Endothelial cell of umbilical vein (primary cell): ENCODE measurements at regions not wholly inside any gene's neighbourhood (a gene's known extent, or its start where the extent isn't known, plus 50 kb on each side); places are given as distances from the start of the nearest gene placed in this dataset.

Experiments used
- BruUV-seq: library from RNA; stranded (reverse); fragments of 400-500 nt; replicated peaks from 2 replicates; lab custom pipeline; 2021; lab: Mats Ljungman, UMichigan
- CTCF ChIA-PET: fragments of 300-600, 350-600 bp; sonication (Branson Sonifier 250); formaldehyde crosslinking; loops from one replicate; lab custom pipeline; 2021; ENCODE audit warnings: antibody characterized with exemption, inconsistent platforms; lab: Charles Lee
- POLR2A ChIA-PET: fragments of 300-600, 350-600 bp; sonication (Branson Sonifier 250); formaldehyde crosslinking; loops from one replicate; lab custom pipeline; 2021; ENCODE audit warnings: antibody characterized with exemption, inconsistent platforms; lab: Charles Lee
- DNase-seq: peaks from one replicate; pipeline ENCODE4 v3.0.0-alpha.2; 2011; ENCODE audit warnings: low read depth, low spot score
- FAIRE-seq: peaks from 2 replicates; lab custom pipeline; 2011; peaks lifted over from hg19 to GRCh38; lab: Jason Lieb, UNC
- H2AFZ ChIP-seq: 2 replicates; pipeline ENCODE4 v1.6.0; 2012; ENCODE audit warnings: low read depth, low read length, control low read depth, inconsistent platforms
- H3K27ac ChIP-seq: 2 replicates; pipeline ENCODE4 v1.5.1; 2011; ENCODE audit warnings: low read depth, mild to moderate bottlenecking, control low read depth, low read length, moderate library complexity; ENCODE audit not compliant: insufficient read depth
- H3K27me3 ChIP-seq, 2 experiments: 2 replicates each; pipeline versions ENCODE4 v1.6.0 to v1.6.1; 2011; ENCODE audit warnings: low read length in 2 of 2, mixed read lengths in 1 of 2; ENCODE audit not compliant: control insufficient read depth in 2 of 2, insufficient read depth in 2 of 2
- H3K36me3 ChIP-seq, 2 experiments: 2 replicates in 1 of 2; 3 replicates in 1 of 2; pipeline ENCODE4 v1.5.1; 2011; ENCODE audit warnings: low read length in 2 of 2, mild to moderate bottlenecking in 1 of 2, moderate library complexity in 1 of 2; ENCODE audit not compliant: control insufficient read depth in 2 of 2, insufficient read depth in 2 of 2; ENCODE audit errors: extremely low read depth in 1 of 2
- H3K4me1 ChIP-seq: 3 replicates; pipeline ENCODE4 v1.5.1; 2011; ENCODE audit warnings: mild to moderate bottlenecking, low read length; ENCODE audit not compliant: control insufficient read depth, insufficient read depth; ENCODE audit errors: extremely low read depth
- H3K4me2 ChIP-seq: 2 replicates; pipeline ENCODE4 v1.6.1; 2011; ENCODE audit warnings: low read length, control low read depth, mixed read lengths; ENCODE audit not compliant: insufficient read depth
- H3K4me3 ChIP-seq, 3 experiments: fragments of 200-600 bp in 1 of 3; sonication (generic), shearing (Covaris generic) in 1 of 3; replicated peaks in 1 of 3; 2 replicates each; pipeline ENCODE4 v1.5.1; 2011 to 2016; ENCODE audit warnings: control low read depth in 3 of 3, low read length in 3 of 3, mild to moderate bottlenecking in 2 of 3, inconsistent platforms in 1 of 3, low read depth in 1 of 3, moderate library complexity in 1 of 3; ENCODE audit not compliant: insufficient read depth in 1 of 3
- H3K79me2 ChIP-seq: 2 replicates; pipeline ENCODE4 v1.6.0; 2012; ENCODE audit warnings: low read length, inconsistent platforms; ENCODE audit not compliant: control insufficient read depth, insufficient read depth
- H3K9ac ChIP-seq: replicated peaks from 2 replicates; pipeline ENCODE3; 2011; ENCODE audit warnings: low read length, control low read depth; ENCODE audit not compliant: insufficient read depth; ENCODE audit errors: extremely low read depth
- H3K9me1 ChIP-seq: replicated peaks from 3 replicates; pipeline ENCODE4 v1.6.0; 2011; ENCODE audit warnings: mild to moderate bottlenecking, low read length; ENCODE audit not compliant: control insufficient read depth, insufficient read depth; ENCODE audit errors: extremely low read depth
- H3K9me3 ChIP-seq: replicated peaks from 2 replicates; pipeline ENCODE4 v1.5.1; 2012; ENCODE audit warnings: low read length, inconsistent platforms; ENCODE audit not compliant: control insufficient read depth, insufficient read depth
- H4K20me1 ChIP-seq: replicated peaks from 2 replicates; pipeline ENCODE3; 2011; ENCODE audit warnings: mild to moderate bottlenecking, low read length; ENCODE audit not compliant: control insufficient read depth, insufficient read depth; ENCODE audit errors: extremely low read depth
- EZH2 ChIP-seq: IDR thresholded peaks from 2 replicates; pipeline ENCODE4 v1.6.1; 2012; ENCODE audit warnings: borderline replicate concordance, low read depth, mild to moderate bottlenecking, moderate library complexity, low read length, inconsistent platforms; ENCODE audit not compliant: severe bottlenecking
- FOS ChIP-seq: IDR thresholded peaks from 2 replicates; pipeline ENCODE4 v1.6.1; 2011; ENCODE audit warnings: mild to moderate bottlenecking, low read length, moderate library complexity, borderline replicate concordance; ENCODE audit not compliant: insufficient read depth
- GATA2 ChIP-seq: IDR thresholded peaks from 2 replicates; pipeline ENCODE4 v1.7.0; 2011; ENCODE audit warnings: low read depth, mild to moderate bottlenecking, moderate library complexity, mixed read lengths, low read length; ENCODE audit not compliant: insufficient read length, insufficient read depth
- JUN ChIP-seq: IDR thresholded peaks from 2 replicates; pipeline ENCODE4 v1.6.1; 2011; ENCODE audit warnings: borderline replicate concordance, low read depth; ENCODE audit not compliant: insufficient read length, insufficient read depth
- MYC ChIP-seq: IDR thresholded peaks from one replicate; pipeline ENCODE4 v1.6.1; 2011; ENCODE audit warnings: mild to moderate bottlenecking, low read depth, low read length
- POLR2A ChIP-seq: IDR thresholded peaks from 2 replicates; pipeline ENCODE4 v1.6.1; 2012; ENCODE audit warnings: low read depth, mild to moderate bottlenecking, control low read depth, low read length
- POLR2AphosphoS5 ChIP-seq: IDR thresholded peaks from 2 replicates; pipeline ENCODE4 v1.6.1; 2012; ENCODE audit warnings: low read depth, mild to moderate bottlenecking, control low read depth, low read length, moderate library complexity; ENCODE audit not compliant: insufficient read depth
- dilution Hi-C: fragments of 300-500 bp; cut with MboI; formaldehyde crosslinking; loops from one replicate; pipeline ENCODE4 v1.15.0; 2019; ENCODE audit warnings: low sequenced_read_pairs; ENCODE audit not compliant: extremely low pct_ligation_motif_present
- intact Hi-C: fragments of 100-400 bp; cut with micrococcal nuclease; formaldehyde crosslinking; loops from one replicate; pipeline ENCODE4 v1.10.0; 2022
- TF ChIP-seq, protein P1 (sequence below), 2 donors: IDR thresholded peaks; 1 replicate in 1 of 2; 2 replicates in 1 of 2; pipeline ENCODE4 v1.5.1; 2011; ENCODE audit warnings: low read length in 2 of 2, mild to moderate bottlenecking in 2 of 2, moderate library complexity in 2 of 2, control low read depth in 1 of 2, inconsistent platforms in 1 of 2, low read depth in 1 of 2; ENCODE audit not compliant: insufficient read depth in 1 of 2; ENCODE audit errors: extremely low read depth in 1 of 2
- TF ChIP-seq, protein P2 (sequence below): IDR thresholded peaks from 2 replicates; pipeline ENCODE4 v1.6.1; 2011; ENCODE audit not compliant: insufficient read depth, insufficient read length

DNA sequence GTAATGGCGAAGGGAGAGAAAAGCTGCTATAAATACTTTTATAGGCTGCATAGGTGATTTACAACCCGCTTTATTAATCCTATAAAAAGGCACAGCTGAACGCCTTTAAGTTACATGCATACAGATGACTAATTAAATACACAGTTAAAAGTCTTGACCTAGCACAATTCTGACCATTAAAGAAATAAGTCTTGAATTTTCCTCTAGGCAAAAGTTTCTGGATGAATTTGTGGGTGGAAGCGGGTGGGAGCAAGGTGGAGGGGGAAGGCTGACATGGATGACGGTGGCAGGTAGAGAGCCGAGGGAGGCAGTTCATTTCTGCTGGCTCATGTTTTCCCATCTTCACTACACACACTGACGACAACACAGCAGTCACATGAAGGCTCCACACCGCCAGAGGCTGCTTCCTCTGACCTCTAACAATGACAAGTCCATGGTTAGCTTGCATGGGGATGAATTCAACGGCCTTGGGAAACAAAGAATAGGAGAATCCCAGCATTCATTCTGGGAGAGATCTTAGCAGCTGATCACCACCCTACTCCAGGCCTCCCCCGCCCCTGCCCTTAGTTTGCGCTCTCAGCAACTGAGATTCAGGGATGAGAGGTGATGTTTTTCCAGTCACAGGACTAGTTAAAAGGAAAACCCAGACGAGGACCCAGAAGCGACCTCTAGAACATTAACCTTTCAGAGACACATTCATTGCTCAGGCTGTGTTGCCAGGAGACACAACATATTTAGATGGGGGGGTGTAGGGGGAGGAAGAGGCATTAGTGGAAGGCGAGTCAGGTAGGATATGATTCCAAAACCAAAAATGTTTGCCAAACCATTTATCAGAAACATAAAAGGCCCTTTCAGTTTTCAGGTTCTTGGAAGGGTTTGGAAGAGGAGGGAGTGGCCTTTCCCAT is 329.3 kb downstream of the PIK3R1 start:
- Histone ChIP-seq H3K4me1 (no peaks in the 10 kb centered on the region), H3K4me3 (no peak overlapping the region), H3K79me2 (no peaks in the 10 kb centered on the region), H3K9me1 (no peaks in the 10 kb centered on the region), H3K36me3 (no peaks in the 10 kb centered on the region), H4K20me1 (no peaks in the 10 kb centered on the region), H3K9ac (no peak overlapping the region), H2AFZ (no peak overlapping the region), H3K27ac (no peak overlapping the region), H3K9me3 (no peaks in the 10 kb centered on the region), H3K27me3 (peaks cover 4 to 9% of the 10 kb centered on the region in 2 experiments), H3K4me2 (no peak overlapping the region)
- BruUV-seq = no TSS peak
- TF ChIP-seq MYC (no peak), EZH2 (no peak), GATA2 (no peak), POLR2A (no peak), POLR2AphosphoS5 (no peak), FOS (no peak), JUN (no peak)
- TF ChIP-seq, protein P1, sequence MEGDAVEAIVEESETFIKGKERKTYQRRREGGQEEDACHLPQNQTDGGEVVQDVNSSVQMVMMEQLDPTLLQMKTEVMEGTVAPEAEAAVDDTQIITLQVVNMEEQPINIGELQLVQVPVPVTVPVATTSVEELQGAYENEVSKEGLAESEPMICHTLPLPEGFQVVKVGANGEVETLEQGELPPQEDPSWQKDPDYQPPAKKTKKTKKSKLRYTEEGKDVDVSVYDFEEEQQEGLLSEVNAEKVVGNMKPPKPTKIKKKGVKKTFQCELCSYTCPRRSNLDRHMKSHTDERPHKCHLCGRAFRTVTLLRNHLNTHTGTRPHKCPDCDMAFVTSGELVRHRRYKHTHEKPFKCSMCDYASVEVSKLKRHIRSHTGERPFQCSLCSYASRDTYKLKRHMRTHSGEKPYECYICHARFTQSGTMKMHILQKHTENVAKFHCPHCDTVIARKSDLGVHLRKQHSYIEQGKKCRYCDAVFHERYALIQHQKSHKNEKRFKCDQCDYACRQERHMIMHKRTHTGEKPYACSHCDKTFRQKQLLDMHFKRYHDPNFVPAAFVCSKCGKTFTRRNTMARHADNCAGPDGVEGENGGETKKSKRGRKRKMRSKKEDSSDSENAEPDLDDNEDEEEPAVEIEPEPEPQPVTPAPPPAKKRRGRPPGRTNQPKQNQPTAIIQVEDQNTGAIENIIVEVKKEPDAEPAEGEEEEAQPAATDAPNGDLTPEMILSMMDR (IDR thresholded peaks at IDR 0.05; ENCODE audit: extremely low read depth in 1 of 2, insufficient read depth in 1 of 2, low read depth in 1 of 2, low read length in 2 of 2) = no peak
- TF ChIP-seq, protein P2, sequence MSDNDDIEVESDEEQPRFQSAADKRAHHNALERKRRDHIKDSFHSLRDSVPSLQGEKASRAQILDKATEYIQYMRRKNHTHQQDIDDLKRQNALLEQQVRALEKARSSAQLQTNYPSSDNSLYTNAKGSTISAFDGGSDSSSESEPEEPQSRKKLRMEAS = no peak
- dilution Hi-C loops (no loop called here), intact Hi-C loops (no loop called here)
- FAIRE-seq (no peak), DNase-seq (no peak)
- ChIA-PET POLR2A (no interaction called here), CTCF (no interaction called here)
